GM21576 (cell line): ENCODE measurements at regions not wholly inside any gene's neighbourhood (a gene's known extent, or its start where the extent isn't known, plus 50 kb on each side); places are given as distances from the start of the nearest gene placed in this dataset.
"Not testable (repeated sequence)": the region's sequence is repeated elsewhere in the genome, so short reads cannot be mapped to it uniquely, and the experiment has no call there.

ENCODE experiments used
- ATAC-seq: cut with Tn5 transposase; IDR thresholded peaks from one replicate; pipeline ENCODE4 v1.9.1; 2021; ENCODE audit warnings: mild to moderate bottlenecking, moderate library complexity; ENCODE audit not compliant: unreplicated experiment

DNA sequence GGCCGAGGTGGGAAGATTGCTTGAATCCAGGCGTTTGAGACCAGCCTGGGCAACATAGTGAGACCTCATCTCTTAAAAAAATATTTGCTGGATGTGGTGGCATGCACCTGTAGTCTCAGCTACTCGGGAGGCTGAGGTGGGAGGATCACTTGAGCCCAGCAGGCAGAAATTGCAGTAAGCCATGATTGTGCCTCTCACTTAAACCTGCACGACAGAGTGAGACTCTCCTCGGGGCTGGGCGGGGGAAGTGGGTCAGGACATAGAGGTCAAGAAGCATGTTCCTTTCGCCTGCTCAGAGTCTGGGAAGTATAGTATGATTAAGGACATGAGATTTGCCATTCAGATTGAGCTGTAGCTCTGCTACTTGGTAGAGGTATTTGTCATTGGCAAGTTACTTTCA lies 52.3 kb downstream of the SEPTIN7 start:
- ATAC-seq: not testable (repeated sequence)

DNA sequence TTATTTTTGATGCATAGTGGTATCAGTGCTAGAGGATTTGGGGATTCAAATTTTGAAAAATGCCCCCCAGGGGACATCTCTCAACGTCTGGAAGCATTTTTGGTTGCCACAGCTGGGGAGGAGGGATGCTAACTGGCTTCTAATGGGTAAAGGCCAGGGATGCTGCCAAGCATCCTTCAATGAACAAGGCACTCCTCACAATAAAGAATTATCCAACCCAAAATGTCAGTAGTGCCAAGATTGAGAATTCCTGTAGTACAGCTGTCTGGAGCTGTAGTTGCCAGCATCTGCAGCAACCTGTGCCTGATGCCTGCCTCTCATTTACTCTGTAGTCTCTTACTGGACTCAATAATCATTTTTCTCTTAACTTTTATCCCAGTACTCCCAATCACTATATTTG lies 53.5 kb downstream of the SEPTIN7 start:
- no peak for ATAC-seq

DNA sequence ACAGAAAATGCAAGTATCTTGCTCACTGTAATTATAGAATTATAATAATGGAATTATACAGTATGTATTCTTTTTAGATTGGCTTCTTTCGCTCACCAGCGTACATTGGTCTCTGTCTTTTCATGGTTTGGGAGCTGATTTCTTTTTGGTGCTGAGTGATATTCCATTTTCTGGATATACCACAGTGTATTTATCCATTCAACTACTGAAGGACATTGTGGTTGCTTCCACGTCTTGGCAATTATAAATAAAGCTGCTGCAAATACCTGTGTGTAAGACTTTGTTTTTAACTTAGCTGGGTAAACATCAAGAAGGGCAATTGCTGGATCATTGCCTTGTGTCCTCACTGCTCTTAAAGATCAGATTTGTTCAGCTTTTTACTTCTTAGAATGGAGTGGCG lies 55.3 kb downstream of the SEPTIN7 start:
- ATAC-seq: no peak

DNA sequence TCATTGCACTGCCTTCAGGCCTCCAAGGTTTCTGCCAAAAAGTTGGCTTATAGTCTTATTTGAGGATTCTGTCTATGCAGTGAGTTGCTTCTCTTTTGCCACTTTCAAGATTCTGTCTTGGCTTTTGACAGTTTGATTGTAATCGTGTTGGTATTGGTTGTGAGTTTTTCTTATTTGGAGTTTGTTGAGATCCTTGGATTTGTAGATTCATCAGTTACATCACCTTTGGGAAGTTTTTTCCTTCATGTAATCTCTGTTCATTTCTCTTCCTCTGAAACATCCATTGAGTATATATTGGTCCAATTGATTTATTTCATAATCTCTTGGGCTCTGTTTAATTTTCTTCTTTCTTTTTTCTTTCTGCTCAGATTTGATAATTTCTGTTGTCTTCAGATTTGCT lies 59.8 kb downstream of the SEPTIN7 start:
- ATAC-seq: no peak

DNA sequence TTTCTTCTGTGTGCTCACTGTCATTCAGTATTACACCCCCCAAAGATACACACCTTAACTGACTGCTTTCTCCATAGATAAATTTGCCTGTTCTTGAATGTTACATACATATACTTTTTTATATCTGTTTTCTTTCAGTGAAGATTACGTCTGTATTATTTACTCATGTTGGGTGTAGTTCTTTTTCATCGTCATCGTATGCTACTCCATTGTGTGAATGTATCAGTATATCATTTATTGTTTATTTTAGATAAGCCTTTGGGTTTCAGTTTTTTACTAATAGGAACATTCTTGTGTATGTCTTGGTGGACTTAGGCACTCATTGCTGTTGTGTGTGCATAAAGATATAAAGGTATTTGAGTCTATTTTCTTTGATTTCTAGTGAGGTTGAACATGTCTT lies 64.4 kb downstream of the SEPTIN7 start:
- ATAC-seq: no peak

DNA sequence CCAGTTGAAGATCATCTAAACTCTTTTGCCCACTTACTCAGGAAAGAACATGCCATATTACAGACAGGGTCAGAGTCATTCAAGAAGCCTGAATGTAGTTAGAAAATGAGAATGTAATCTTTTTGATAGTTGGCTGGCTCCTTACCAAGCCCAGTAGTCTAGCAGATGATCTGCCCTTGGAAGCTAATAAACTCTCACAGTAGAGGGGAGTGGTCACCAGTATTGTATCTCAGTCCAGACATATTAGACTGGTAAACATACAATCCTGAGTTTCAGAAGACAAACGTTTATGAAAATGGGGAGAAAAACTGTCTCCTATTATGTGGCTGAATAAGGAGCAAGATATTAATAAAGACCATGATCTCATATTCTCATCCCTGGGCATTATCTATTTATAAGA lies 65.3 kb downstream of the SEPTIN7 start:
- no peak for ATAC-seq

DNA sequence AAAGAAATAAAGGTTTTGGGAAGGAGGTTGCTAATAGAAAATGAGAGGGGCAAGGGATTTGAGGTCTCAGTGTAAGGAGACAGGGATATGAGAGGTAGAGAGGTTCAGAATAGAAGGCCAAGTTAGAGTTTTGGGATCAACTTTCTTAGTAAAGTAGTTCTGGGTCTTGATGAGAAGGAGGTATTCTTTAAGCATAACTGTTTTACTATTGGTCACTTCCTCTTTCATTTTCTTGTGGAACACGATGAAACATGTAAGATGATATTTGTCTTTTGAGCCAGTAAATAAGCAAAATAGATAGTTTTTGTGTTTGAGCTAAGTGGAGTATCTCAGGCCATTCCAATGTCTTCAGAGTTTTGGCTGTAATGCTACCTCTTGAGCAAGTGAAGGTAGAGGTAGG lies 68.3 kb downstream of the SEPTIN7 start:
- ATAC-seq: not testable (repeated sequence)

DNA sequence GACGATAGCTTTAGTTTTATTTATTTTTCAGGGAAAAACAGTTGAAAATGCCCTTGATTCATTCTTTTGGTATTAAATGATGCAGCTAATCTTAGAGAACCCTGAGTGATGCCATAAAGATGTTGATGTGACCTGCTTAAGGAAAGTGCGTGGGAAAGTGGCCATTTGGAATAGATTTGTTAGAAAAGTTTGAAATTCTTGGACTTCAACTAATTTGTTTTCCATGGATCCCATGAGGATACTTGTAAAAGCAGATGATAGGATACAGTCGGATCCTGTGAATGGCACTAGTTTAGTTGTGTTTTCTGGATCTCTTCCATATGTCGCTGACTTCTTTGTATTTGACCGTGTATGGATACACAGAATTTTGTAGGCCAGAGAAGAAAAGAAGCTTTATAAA lies 69.0 kb downstream of the SEPTIN7 start:
- ATAC-seq: no peak

DNA sequence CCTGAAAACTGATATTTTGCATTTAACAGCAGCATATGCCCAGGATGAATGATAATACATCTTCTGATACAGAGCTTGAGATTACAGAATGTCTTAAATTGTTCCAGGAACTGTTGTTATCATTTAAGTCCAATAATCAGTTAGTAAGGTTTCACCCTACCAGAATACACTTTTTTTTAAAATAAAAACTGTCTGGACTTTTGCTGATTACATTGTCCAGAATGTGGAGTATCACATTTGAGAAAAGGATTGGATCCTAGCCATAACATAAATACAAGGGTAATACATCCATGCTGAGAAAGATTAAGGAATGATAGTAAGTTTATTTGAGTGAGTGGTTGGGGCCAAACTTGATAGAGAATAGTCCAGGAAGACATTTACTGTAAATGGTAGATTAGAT lies 71.0 kb downstream of the SEPTIN7 start:
- ATAC-seq: no peak

DNA sequence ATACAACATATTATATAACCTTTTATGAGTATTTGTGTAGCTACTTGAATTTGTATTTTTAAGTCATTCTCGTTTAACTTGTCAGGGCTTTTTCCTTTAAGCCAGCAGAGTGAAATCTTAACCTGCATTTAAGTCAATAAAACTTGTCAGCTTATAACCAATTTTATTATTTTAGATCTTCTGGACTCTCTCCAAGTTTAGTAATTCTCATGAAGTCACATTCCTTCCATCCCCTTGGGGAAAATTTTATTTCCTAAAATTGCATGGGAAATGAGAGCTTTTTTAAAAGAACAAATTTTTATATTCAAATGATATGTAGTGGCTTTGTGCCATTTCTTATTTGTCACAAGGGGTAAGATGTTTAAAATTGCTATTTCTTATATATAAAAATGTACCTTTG lies 74.0 kb downstream of the SEPTIN7 start:
- no peak for ATAC-seq

DNA sequence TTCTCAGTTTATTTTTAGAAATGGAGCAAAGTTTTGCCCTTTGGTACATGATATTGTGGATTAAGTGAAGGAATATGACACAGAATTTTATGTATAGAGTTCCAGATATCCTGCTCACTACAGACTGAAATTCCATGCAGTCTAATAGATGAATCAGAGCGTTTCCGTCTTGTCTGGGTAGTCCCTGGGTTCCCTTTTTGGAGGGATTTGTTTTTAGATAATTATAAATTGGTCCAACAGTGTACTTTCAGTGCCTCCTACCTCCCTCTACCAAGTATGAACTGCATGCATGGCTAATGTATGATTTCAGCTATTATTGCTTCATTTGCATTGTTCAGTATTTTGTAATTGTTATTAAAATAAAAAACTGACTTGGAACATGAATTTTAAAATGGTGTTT lies 74.4 kb downstream of the SEPTIN7 start:
- no peak for ATAC-seq

DNA sequence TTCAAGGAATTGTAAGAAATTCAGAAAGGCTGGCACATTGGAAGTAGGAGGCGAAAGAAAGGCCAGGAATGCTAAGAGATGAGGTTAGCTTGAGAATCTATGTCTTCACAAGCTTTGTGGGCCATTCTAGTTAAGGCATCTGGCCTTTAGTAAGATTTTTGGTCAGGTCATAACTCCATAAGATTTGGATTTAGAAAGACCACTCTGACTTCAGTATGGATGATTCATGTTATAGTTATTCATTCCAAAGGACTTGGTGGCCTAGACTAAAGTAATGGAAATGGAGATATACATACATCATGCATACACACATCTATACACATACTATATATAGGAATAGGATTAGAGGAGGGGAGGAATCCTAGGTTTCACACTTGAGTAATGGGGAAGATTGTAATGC lies 77.5 kb downstream of the SEPTIN7 start:
- no peak for ATAC-seq

DNA sequence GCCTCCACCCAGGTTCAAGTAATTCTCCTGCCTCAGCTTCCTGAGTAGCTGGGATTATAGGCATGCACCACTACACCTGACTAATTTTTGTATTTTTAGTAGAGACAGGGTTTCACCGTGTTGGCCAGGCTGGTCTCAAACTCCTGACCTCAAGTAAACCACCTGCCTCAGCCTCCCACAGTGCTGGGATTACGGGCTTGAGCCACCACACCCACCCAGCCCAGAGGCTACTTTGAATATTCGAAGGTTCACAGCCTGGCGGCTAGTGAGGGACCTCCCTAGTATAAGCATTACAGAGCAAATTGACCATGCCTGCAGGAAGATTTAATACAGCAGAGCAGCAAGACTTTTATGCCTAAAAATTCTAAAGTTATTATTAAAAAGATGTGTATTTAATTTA lies 86.6 kb downstream of the SEPTIN7 start:
- not testable (repeated sequence) for ATAC-seq

DNA sequence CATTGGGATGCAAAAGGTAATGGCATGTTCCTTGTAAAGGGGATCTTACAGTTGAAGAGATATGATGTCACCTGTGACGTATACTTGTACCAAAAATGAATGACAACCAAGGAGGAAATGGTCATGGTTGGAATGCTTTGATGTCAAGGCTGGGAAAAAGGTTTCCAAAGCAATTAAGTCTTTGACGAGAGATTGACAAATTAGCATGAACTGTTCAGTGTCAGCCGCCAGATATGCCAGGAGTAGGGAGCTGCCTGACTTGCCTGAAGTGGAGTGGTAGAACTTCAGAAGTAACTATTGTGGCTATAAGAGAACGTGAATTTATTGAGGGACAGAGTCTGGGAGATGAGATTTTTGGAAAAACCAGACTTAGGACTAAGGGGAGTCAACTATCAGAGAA lies 88.1 kb downstream of the SEPTIN7 start:
- ATAC-seq: no peak

DNA sequence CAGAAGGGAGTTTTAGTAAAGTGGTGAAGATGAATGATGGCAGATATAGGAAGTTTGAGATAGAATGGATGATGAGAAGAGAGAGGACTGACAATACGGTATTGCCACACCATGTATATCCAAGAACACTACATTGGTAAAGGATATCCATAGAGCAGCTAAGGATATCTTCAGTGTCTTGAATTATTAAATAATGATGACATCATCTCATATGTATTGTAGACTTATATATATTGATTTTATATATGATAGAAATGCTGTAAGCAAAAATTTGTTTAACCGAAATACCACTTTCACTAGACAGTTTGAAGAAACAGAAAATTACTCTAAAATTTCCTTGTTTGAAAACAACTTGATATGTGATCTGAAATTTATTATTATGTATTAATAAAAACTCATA lies 89.0 kb downstream of the SEPTIN7 start:
- no peak for ATAC-seq

DNA sequence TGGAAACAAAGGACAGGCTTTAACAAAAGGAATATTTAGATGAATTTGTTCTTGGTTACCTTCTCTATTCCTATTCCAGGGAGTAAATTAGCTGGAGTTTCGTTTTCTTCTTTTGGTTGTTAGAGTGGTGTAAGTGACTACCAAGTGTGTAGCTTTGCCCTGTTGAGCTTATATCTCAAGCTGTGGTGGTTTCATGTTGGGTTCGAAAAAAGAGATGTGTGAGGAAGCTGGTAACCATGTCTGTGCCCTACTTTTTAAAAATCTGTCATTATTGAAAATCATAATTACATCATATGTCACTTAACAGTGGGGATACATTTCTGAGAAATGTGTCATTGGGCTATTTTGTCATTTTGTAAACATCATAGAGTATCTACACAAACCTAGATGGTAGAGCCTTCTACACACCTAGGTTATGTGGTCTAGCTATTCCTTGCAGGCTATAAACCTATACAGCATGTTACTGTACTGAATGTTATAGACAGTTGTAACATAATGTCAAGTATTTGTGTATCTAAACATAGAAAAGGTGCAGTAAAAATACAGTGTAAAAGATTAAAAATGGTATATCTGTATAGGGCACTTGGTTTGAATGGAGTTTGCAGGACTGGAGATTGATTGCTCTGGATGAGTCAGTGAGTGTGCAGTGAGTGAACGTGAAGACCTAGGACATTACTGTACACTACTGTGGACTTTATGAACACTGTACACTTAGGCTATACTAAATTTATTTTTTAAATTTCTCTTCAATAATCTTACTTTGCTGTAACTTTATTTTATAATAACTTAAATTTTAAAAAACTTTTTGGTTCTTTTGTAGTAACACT lies 90.4 kb downstream of the SEPTIN7 start:
- no peak for ATAC-seq

DNA sequence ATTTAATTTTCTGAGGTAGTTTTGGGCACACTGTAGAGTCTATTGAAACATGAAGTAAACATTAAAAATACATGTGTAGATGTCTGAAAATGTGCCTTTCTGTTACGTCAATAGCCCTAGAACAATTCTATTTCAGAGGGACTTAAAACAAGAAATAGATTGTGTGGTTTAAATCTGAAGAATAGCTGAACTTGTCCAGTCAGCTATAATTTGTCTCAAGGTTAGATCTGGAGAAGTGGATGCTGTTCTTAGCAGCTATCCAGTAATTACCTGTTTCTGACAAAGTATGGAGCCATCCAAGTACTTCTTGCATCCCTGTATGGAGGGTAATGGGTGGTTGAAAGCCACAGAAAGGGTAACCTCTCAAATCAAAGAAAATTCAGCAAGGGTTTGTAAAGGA lies 92.8 kb downstream of the SEPTIN7 start:
- ATAC-seq: no peak

DNA sequence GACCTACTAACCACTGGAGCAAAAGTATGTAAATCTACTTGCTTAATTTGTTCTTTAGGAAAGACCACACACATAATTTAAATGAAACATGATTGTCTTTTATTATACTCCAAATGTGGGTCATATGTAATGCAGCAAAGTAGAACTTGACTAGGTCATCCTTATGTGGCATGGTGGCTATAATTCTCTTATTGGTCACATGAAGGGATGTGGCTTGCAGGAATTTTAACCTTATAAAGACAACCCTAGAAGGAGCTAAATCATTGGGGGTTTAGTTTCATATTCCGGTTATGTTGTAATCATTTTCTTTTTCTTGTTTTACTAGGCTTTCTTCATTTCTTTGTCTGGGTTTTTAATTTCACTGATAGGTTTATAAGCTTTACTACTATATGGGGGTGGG lies 93.9 kb downstream of the SEPTIN7 start:
- no peak for ATAC-seq

DNA sequence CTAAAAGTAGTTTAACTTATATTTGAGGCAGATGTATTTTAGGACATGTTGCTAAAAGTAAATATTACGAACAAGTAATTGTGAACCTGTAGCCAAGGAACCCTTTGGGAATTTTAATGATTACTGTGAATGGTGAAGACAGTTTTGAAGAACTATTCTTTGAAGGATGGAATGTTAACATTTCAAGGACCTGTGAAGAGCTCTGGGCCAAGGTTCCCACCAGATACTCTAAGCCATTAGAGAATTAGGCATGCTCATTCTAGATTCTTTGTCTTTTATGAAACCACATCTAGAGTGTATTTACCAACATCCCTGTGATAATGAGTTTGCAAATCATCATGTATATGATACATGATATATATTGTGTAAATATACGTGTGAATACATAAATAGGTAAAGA lies 99.8 kb downstream of the SEPTIN7 start:
- ATAC-seq: no peak

DNA sequence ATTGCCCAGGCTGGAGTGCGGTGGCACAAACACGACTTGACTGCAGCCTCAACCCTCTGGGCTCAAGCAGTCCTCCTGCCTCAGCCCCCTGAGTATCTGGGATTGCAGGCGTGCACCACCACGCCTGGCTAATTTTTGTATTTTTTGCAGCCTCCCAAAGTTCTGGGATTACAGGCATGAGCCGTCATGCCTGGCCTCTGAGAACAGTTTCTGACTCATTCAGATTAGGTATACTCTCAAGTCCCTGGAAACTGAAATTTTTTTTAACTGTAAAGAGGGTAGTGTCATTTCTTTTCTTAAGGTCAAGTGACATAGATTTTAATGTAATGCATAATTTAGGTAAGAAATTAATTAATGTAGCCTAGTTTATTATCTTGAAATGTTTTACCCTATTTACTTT lies 104.7 kb downstream of the SEPTIN7 start:
- no peak for ATAC-seq

DNA sequence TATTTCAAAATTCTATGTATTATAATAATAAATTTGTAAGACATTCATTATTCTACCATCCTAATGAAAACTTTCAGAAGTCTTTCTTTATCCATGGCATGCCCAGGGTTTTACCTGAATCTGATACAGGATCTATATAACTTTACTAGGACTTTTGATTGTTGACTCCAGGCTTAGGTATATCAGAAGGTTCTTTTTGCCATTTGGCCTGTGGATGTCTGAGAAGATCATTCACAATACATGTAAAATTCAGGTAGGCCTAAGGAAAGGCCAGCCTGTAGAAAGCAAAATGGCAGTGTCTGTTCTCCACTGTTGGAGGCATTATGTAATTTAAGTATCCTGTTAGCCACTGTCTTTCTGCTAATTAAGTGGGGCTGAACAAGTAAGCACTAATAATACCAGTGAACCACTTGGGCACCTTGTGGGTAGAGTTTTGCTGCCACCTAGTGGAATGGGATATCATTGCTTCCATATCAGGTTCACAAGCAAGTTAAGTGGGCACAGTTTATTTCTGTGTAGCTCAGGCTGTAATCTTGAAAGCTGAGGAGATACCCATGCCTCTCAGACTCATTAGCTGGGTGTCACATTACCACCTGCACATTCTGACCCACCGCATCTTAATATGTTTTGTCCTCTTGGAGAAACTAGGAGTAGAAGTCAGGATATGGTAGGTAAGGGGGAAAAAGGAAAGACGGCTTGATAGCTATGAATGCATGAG lies 105.5 kb downstream of the SEPTIN7 start:
- peak; percentile 90 for ATAC-seq
